PC-9 (cell line): ENCODE measurements at regions not wholly inside any gene's neighbourhood (a gene's known extent, or its start where the extent isn't known, plus 50 kb on each side); places are given as distances from the start of the nearest gene placed in this dataset.

Experiments used
- BruUV-seq: library from RNA; stranded (reverse); fragments of 400-500 nt; replicated peaks from 2 replicates; lab custom pipeline; 2021; lab: Mats Ljungman, UMichigan
- CTCF ChIA-PET: fragments of 300-600 bp; sonication (Branson Sonifier 250); formaldehyde crosslinking; loops from one replicate; lab custom pipeline; 2022; ENCODE audit warnings: antibody characterized with exemption; lab: Charles Lee
- POLR2A ChIA-PET: fragments of 300-600 bp; sonication (Branson Sonifier 250); formaldehyde crosslinking; loops from one replicate; lab custom pipeline; 2022; ENCODE audit warnings: antibody characterized with exemption; ENCODE audit not compliant: unreplicated experiment; lab: Charles Lee
- DNase-seq, 2 experiments: peaks; one replicate each; pipeline versions ENCODE4 v3.0.0 to v3.0.0-alpha.2; 2015 to 2022; ENCODE audit warnings: mixed read lengths in 1 of 2
- H2AFZ ChIP-seq: fragments of 200-600 bp; sonication (generic); 2 replicates; pipeline ENCODE4 v1.8.1; 2017; ENCODE audit warnings: antibody characterized with exemption
- H3F3A ChIP-seq: fragments of 200-600 bp; sonication (generic); 2 replicates; pipeline ENCODE4 v1.8.1; 2017; ENCODE audit warnings: antibody characterized with exemption, mild to moderate bottlenecking, low read depth; ENCODE audit not compliant: insufficient read depth
- H3K27ac ChIP-seq: fragments of 200-600 bp; sonication (generic); 2 replicates; pipeline ENCODE4 v1.6.1; 2016; ENCODE audit warnings: mixed run types
- H3K27me3 ChIP-seq: fragments of 200-600 bp; sonication (generic); 2 replicates; pipeline ENCODE4 v1.6.1; 2016; ENCODE audit warnings: low read depth, mixed run types; ENCODE audit not compliant: insufficient read depth
- H3K36me3 ChIP-seq: fragments of 200-600 bp; sonication (generic); 2 replicates; pipeline ENCODE4 v1.6.1; 2016; ENCODE audit warnings: low read depth, mixed run types
- H3K4me1 ChIP-seq: fragments of 200-600 bp; sonication (generic); replicated peaks from 2 replicates; pipeline ENCODE4 v1.6.1; 2016; ENCODE audit warnings: mixed run types; ENCODE audit not compliant: insufficient read depth
- H3K4me2 ChIP-seq: fragments of 200-600 bp; sonication (generic); 2 replicates; pipeline ENCODE4 v1.6.1; 2017; ENCODE audit warnings: mixed run types
- H3K4me3 ChIP-seq: fragments of 200-600 bp; sonication (generic); 2 replicates; pipeline ENCODE4 v1.6.1; 2016; ENCODE audit warnings: mixed run types
- H3K79me2 ChIP-seq: fragments of 200-600 bp; sonication (generic); 2 replicates; pipeline ENCODE4 v1.6.1; 2017; ENCODE audit warnings: low read depth, mixed run types
- H3K9me2 ChIP-seq: fragments of 200-600 bp; sonication (generic); 2 replicates; pipeline ENCODE4 v1.8.1; 2017; ENCODE audit warnings: mild to moderate bottlenecking; ENCODE audit not compliant: insufficient read depth
- H3K9me3 ChIP-seq: fragments of 200-600 bp; sonication (generic); 2 replicates; pipeline ENCODE4 v1.8.1; 2016; ENCODE audit warnings: low read depth; ENCODE audit not compliant: insufficient read depth
- H4K20me1 ChIP-seq: fragments of 200-600 bp; sonication (generic); 2 replicates; pipeline ENCODE4 v1.8.1; 2017; ENCODE audit not compliant: insufficient read depth
- CTCF ChIP-seq: fragments of 200-600 bp; sonication (generic); conservative IDR thresholded peaks from 2 replicates; pipeline ENCODE4 v1.6.1; 2017; ENCODE audit warnings: mixed run types, antibody characterized with exemption, mild to moderate bottlenecking, moderate library complexity
- EZH2 ChIP-seq: fragments of 200-600 bp; sonication (generic); IDR thresholded peaks from 2 replicates; pipeline ENCODE4 v1.8.0; 2017; ENCODE audit warnings: antibody characterized with exemption, low read depth
- intact Hi-C: fragments of 100-400 bp; cut with micrococcal nuclease; formaldehyde crosslinking; loops from one replicate; pipeline ENCODE4 v1.10.0; 2022; ENCODE audit not compliant: unreplicated experiment

- Histone ChIP-seq H3K4me1 (0 out of 2 replicates have a peak, but pooled peaks cover 3% of the 10 kb centered on the region), H3K4me3 (no peak overlapping the region), H3K79me2 (no peaks in the 10 kb centered on the region), H2AFZ (no peak overlapping the region), H3F3A (no peaks in the 10 kb centered on the region), H3K27me3 (no peaks in the 10 kb centered on the region), H4K20me1 (no peaks in the 10 kb centered on the region), H3K36me3 (no peaks in the 10 kb centered on the region), H3K9me2 (no peaks in the 10 kb centered on the region), H3K9me3 (no peaks in the 10 kb centered on the region), H3K4me2 (no peak overlapping the region), H3K27ac (no peak overlapping the region)
- no peak for DNase-seq
- ChIA-PET CTCF (no interaction called here), POLR2A (no interaction called here)
- BruUV-seq: no TSS peak
- no peak for TF ChIP-seq CTCF
- TF ChIP-seq EZH2: no peak
- intact Hi-C loops: no loop called here
These were observed 1316.6 kb downstream of the FSTL5 start for GRCh38 chr4:160847228-160847627.

DNA sequence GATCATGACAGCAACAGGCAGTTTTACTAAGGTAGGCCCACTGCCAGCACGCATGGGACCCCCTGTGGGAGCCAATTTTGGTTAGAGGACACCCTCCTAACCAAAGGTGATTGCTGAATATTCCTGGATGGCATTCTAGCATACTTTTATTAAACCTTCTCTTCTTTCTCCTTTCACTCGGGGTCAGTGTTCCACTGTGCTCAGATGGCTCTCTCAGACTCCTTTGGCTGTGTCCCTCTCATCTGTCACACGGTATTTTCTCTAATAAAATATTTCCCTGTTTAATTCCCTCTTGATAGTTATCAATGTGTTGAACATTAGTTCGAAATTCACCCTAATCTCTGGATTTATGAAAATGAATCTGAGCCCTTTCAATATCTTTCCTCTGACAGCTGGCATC is 1315.3 kb downstream of the FSTL5 start:
- DNase-seq: no peak
- no TSS peak for BruUV-seq
- no peak overlapping the region for H3K4me3 ChIP-seq
- no peaks in the 10 kb centered on the region for H3K79me2 ChIP-seq
- H3K9me3 ChIP-seq: no peaks in the 10 kb centered on the region
- no peak overlapping the region for H3K27ac ChIP-seq
- H3F3A ChIP-seq: no peaks in the 10 kb centered on the region
- POLR2A ChIA-PET: no interaction called here
- H3K36me3 ChIP-seq: no peaks in the 10 kb centered on the region
- TF ChIP-seq CTCF: no peak
- no peak for TF ChIP-seq EZH2
- H3K27me3 ChIP-seq: no peaks in the 10 kb centered on the region
- peak overlapping the region; percentile 40; the same call in 1 of the 2 replicates for H3K4me2 ChIP-seq
- no peaks in the 10 kb centered on the region for H3K9me2 ChIP-seq
- no peaks in the 10 kb centered on the region for H4K20me1 ChIP-seq
- 0 out of 2 replicates have a peak, but pooled peaks cover 3% of the 10 kb centered on the region for H3K4me1 ChIP-seq
- no peak overlapping the region for H2AFZ ChIP-seq
- intact Hi-C loops: no loop called here
- CTCF ChIA-PET: no interaction called here

- ChIA-PET POLR2A (interaction anchor here (0.7 kb wide), 1 partner anchor 12 kb away, joined by 3 read pairs; no protein-coding TSS in a partner anchor), CTCF (no interaction called here)
- Histone ChIP-seq H3K9me3 (no peaks in the 10 kb centered on the region), H2AFZ (peak overlapping the region; percentile 48; the same call in 1 of the 2 replicates), H3K79me2 (no peaks in the 10 kb centered on the region), H3K4me1 (0 out of 2 replicates have a peak, but pooled peaks cover 3% of the 10 kb centered on the region), H3K36me3 (no peaks in the 10 kb centered on the region), H3K4me3 (peak overlapping the region; percentile 5; the same call in 1 of the 2 replicates), H3K27me3 (no peaks in the 10 kb centered on the region), H3K27ac (no peak overlapping the region), H3K4me2 (peak overlapping the region; percentile 40), H4K20me1 (no peaks in the 10 kb centered on the region), H3K9me2 (no peaks in the 10 kb centered on the region), H3F3A (no peaks in the 10 kb centered on the region)
- intact Hi-C loops: no loop called here
- TSS peak; percentile 19 for BruUV-seq
- TF ChIP-seq CTCF (no peak), EZH2 (no peak)
- DNase-seq: no peak
These were observed 1314.7 kb downstream of the FSTL5 start for GRCh38 chr4:160848901-160849760.
